Cerebellar cortex (tissue), 1 donor: ENCODE measurements at regions not wholly inside any gene's neighbourhood (a gene's known extent, or its start where the extent isn't known, plus 50 kb on each side); places are given as distances from the start of the nearest gene placed in this dataset.

Source experiments
- DNase-seq: peaks from one replicate; pipeline ENCODE4 v3.0.0-alpha.2; 2015; ENCODE audit warnings: low spot score

DNA sequence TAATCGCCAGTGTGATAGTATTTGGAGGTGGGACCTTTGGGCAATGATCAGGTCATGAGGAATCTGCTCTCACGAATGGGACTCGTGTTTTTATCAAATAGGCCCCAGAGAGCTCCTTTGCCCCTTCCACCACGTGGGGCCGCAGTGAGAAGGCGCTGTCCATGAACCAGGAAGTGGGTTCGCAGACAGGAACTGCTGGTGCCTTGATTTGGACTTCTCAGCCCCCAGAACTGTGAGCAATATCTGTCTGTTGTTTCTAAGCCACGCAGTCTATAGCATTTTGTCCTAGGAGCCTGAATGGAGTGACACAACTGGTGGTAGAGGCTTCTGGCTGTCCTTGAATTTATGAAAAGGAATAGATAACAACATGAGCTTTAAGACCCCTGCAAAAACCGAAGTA, 111.2 kb upstream of the HDAC4 start:
- no peak for DNase-seq

DNA sequence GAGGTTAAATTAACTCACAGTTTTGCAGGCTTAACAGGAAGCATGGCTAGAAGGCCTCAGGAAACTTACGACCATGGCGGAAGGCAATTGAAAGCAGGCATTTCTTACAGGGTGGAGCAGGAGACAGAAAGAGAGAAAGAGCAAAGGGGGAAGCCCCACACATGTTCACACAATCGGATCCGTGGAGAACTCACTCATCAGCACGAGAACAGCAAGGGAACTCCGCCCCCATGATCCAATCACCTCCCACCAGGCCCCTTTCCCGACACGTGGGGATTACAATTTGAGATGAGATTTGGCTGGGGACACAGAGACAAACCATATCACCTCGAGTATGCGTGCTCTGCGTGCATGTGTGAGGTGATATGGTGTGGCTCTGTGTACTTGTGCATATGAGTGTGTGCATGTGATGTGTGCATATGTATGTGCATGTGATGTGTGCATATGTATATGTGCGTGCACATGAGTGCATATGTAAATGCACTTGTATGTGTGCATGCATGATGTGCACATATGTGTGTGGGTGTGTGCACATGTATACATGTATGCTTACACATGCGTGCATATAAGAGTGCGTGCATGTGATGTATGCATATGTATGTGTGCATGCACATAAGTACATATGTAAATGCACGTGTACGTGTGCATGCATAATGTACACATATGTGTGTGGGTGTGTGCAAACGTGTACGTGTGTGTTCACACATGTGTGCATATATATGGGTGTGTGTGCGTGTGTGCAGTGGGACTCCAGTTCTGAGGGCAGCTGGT, 108.7 kb upstream of the HDAC4 start:
- DNase-seq = no peak

DNA sequence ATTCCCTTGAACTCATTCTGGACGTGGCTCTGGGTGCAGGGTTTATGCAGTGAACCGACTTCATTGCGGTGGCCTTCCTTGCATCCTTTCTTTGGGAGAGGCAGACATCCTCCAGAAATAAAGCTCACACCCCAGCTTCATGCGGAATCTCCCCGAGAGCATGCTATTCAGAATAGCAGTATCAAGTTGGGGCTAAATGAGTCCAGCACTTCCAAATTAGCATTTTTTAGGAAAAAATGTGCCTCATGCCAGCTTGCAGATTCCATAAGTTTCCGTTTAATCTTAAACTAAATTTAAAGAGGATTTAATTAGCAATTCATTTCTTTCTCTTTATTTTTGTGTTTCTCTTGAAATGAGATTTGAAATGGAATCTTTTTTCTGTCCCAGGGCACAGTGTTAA, 107.4 kb upstream of the HDAC4 start:
- DNase-seq = no peak

DNA sequence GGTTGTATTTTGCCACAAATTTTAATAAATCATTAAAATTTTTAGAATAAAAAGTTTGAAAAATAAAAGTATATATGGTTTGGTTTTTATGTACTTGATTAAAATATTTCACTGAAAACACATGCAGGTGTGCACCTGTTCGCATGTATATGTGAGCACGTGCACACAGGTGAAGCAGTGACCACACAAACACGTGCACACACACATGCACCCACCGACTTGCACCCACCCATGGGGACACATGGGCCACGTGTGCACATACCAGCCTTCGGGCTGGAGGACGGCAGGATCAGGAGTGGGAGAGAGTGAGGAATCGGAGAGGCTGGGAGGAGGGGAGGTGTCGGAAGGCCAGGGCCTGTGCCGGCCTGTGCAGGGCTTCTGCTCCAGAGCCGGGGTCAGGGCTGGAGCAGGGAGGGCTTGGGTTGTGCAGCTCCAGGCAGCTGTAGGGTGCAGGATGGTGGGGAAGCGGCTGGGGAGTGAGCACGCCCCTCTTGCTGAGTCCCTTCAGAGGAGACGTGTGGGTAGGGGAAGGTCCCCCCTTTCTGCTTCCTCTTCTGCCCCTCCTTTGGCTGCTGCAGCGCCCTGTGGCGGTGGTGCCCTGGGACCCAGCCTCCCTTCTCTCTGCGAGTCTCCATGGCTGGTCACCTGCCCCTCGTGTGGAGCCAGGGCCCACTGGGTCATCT, 106.9 kb upstream of the HDAC4 start:
- no peak for DNase-seq

DNA sequence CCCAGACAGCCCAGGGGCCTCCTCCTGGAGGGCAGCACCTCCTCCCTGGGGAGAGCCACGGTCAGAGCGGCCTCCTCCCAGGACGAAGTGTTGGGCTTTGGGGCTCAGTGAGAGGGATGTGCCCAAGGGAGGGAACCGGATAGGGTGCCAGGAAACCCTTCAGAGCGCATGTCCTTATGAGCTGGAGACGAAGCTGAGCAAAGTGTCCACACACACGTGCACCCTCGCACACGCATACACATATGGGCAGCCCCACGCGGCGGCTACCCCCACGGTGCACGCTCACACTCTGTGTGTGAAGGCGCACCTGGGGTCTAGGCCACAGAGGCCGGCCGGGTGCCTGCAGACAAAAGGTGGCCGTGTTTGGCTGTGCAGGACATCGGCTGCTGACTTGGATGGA, 106.1 kb upstream of the HDAC4 start:
- DNase-seq = no peak

DNA sequence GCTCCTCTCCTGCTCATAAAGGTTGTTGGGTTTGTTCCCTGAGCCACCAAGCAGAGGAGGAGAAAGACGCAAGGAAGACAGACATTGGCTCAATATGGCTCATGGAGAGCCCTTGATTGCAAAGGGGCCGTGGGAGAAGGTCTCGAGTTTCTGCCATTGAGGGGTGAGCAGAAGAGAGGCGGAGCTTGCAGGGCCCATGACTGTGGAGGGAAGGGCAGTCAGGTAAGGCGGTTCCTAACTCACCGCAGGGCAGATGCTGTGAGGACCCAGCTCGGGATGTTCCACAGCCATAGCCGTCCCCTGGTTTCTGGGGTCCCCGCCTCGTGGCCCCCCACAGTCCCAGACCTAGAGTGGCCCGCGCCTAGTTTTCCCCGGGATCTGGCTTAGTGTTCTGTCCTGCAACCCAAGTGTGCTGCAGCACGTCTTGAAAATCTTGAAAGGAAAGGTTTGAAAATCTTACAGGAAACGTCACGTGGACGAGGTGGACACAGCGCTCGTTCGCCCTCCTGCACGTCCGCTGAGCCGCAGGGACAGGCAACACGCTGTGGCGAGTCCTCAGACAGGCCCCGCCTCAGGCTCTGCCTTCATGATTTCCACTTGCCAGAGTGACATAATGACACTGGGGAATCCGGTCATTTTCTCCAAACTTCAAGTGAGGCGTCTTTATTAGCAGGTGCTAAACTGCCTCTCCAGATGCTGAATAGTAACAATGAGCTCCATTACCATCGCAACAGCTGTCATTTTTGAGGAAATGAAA, 105.5 kb upstream of the HDAC4 start:
- no peak for DNase-seq

DNA sequence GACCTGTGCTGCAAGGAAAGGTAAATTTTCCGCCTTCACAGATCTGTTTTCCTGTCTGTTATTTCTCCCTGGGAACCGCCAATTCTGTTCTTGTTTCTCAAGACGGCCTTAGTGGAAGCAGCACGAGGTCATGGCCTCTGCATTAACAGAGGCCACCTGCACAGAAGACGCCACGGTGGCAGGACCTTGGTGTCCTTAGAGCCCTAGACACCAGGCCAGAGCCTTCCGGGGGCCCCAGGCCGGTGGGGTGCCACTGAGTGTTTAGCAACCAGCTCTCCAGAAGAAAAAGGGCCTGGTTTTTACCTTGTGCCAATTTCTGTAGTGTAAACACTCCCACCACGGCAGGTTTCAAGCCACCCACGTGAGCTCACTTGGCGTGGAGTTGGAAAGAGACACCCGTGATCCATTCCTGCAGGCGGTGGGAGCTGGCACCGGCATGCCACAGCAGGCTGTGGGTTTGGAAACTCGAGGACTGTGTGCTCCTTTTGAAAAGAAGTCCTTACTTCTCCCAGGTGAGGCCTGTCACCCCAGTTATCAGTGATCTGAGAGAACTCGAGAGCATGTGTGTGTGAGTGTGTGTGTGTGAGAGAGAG, 103.9 kb upstream of the HDAC4 start:
- no peak for DNase-seq

DNA sequence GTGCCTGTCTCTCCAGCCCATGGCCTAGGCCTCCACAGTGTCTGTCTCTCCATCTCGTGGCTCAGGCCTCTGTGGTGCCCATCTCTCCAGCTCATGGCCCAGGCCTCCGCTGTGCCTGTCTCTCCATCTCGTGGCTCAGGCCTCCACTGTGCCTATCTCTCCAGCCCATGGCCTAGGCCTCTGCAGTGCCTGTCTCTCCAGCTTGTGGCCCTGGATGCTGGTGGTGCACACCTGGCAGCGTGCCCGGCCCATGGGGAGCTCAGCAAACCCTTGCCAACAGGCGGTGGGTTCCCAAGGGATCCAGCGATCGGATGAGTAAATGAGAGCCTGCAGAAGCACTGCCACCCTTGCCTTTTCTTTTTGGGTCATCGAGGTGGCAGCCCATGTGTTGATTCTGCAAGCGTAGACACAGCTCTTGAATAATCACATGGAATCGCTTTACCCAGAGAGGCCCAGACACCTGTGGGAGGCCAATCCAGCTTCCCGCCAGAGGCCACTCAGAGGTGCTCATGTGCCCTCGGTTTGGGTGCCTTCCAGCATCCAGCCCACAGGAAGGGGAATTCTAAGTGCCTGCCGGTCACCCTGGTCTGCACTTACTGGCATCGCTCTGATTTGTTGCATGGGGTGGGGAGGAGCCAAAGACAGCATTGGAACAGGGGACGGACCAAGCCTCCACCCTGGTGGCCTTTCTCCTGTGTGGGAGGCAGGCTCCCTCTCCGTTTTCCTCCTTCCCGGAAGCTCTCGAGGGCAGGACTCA, 101.8 kb upstream of the HDAC4 start:
- no peak for DNase-seq

DNA sequence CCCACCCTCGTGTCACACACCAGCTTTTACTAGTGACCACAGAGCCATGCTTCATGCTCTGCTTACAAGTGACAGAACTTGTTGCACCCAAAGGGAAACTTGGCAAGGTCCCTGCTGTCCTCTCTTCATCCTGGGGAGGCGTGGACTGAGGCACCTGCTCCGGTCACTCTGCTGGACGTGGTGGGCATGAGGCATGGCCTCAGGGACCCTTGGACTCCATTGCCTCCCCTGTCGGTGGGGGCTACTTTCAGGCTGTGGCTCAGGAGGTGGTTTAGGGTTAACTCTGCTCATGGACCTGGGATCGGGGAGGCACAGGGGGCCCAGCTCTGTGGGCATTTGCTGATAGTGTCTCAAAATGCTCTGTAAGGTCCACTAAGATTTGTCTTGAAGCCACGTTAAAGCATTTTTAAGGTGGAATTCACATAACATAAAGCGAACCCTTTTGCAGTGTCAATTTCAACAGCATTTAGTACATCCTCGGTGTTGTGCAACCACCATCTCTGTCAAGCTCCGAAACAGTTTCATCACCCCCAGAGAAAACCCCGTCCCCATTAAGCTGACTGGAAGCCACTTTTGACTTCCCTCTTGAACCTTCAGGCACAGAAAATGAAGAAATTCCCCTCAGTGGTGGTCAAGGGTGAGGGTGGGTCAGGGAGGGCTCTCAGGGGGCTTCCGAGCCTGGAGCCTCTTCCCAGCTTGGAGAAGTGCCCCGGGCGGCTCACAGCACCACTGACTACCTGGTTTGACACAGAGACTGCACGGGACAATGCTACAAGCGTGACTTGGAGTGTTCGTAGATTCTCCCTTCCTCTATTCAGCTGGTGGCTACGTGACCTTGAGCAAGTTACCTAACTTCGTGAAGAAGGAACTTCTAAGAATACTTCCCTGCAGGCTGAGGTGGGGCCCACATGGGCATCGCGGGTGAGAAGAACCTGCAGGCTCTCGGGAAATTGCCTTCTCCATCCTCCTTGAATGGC, 100.0 kb upstream of the HDAC4 start:
- no peak for DNase-seq

DNA sequence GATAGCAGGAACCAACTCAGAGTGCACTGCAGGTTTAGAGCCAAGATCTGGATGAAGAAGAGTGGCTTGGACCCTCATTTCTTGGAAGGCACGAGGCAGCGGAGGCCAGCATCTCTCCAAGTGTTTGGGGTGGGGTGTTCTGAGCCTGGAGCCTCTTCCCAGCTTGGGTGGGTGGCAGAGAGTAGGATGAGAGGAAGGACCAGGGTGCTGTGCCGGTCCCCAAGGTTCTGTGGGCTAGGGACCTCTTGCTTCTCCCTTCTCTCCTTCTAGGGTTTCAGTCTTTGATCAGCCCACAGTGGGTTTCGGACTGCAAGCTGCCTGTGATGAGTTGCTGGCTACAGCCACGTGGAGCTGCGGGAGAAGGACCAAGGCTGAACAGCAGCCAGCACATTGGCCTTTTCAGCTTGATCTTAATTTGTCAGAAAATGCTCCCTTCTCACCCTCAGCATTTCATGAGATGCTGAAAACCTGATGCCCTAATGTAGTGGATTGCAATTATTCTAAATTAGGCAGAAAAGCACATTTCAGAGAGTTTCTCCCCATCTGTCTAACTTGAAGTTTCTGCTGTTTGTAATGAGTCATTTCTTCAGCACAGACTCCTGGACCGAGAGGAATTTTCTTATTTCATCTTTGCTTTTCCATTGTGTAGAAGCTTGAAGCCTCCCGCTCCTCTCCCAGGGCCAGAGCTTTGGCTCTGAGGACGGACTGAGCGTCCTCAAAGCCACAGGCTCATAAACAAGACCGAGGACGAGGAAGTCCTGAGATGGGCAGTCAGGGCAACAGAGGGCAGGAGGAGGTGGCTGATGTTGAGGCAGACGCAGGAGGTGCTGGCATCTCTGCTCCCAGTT, 99.1 kb upstream of the HDAC4 start:
- DNase-seq = no peak

DNA sequence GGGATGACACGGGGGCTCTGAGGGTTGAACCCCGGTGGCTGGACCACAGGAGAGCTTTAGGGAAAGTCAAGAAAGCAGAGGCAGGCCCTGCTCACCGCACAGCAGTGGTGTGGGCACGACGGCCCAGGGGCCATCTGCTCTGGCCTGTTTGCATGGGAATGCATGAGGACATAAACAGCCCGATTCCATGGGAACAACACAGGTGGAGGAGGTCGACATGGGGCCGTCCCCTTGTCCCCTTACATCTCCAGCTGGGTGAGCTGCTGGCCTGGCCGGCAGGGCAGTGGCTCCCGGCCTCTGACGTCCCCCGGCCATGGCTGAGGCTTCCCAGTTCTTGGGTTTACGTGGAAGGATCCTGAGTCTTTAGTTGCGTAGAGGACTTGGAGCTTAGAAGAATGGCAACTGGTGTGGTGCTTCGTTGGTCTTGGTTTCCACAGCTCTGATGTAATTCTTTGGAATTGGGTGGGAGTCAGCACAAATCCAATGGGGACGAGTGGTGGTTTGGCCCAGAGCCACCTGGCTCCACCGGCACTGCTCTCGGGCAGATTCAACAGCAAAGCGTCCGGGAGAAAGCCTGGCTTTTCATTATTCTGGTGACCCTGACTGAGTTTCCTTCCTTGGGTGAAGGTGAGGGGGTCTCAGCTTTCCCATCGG, 98.3 kb upstream of the HDAC4 start:
- no peak for DNase-seq

DNA sequence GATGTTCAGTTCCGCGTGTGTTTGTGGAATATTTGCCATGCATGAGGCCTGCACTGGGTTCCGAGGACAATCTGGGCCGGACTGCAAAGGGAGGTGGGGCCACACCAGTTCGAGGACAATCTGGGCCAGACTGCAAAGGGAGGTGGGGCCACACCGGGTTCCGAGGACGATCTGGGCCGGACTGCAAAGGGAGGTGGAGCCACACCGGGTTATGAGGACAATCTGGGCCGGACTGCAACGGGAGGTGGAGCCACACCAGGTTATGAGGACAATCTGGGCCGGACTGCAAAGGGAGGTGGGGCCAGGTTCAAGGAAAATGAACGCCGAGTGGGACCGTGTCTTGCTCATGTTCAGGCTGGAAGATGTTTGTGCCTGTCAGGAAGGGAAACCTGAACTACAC, 97.8 kb upstream of the HDAC4 start:
- no peak for DNase-seq

DNA sequence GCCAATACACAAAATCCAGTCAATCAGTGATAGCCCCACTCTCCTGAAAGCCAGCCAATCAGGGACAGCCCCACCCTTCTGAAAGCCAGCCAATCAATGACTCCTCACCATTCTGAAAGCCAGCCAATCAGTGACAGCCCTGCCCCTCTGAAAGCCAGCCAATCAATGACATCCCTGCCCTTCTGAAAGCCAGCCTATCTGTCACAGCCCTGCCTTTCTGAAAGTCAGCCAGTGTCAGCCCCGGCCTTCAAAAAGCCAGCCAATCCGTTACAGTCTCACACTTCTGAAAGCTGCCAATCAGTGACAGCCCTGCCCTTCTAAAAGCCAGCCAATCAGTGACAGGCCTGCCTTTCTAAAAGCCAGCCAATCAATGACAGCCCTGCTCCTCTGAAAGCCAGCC, 95.9 kb upstream of the HDAC4 start:
- DNase-seq = no peak

DNA sequence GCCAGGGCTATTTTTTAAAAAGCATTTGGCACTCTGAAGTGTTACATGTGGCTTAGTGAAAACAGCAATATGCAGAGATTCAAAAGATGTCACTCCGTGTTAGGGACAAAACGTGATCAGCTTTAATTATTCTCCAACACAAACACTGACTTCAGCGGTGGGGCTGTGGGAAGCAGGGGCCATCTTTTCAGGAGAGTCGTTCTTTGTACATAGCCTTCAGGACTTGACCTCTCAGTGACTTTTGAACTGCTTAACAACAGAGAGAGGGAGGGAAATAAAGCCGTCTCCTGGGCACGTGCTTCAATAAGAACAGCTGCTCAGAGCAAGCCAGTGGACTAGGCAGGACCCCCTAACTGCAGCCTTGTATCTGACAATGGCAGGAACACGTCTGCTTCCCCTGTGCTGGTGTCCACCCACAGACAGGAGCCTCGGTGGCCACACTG, 95.0 kb upstream of the HDAC4 start:
- no peak for DNase-seq

DNA sequence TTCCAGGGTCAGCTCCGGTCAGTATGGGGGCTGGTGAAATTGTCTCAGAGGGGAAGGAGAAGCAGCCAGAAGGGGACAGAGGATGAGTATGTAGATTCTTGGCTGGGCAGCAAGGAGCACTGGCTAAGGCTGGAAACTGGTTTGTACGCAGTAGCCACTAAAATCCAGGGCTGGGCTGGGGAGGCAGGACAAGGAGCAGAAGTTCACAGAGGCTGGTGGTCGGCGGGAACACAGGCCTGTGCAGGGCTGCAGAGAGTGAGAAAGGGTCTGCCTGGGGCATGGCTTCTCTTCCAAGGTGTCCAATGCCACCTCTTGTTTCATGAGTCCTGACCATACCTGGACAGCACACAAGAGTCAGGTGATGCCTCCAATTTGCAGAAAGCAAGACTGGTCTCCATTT, 94.4 kb upstream of the HDAC4 start:
- DNase-seq = no peak

DNA sequence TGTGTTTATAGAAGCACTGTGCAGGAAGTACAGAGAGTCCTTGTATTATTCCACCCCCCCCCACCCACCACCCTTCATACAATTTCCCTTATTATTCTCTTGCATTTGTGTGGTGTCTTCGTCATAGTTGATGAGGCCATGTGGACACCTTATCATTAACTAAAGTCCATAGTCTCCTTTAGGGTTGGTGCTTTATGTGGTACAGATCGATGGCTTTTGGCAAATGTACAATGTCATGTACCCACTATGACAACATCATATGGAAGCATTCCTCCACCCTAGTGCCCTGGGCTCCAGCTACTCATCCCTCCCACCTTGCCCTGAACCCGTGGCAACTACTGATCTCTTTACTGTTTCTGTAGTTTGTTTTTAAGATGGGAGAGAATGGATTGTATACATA, 93.8 kb upstream of the HDAC4 start:
- DNase-seq = no peak

DNA sequence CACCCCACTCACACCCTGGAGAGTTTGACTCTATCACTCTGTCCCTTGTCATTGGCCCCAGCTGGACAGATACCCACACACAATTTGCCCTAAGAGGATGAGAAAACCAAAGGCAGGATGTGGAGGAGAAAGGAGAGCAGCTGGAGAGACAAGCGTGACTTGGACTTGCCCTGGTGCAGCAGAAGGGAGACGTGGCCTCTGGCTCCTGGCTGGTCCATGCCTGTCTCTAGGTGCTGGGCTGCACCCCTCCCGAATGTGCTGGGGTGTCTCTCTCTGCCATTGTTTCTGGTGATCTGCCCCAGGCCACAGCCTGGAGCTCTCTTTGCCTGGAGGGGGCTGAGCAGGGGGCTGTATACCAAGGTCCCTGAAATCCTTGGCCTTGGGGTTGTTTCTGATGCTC, 88.7 kb upstream of the HDAC4 start:
- DNase-seq = no peak

DNA sequence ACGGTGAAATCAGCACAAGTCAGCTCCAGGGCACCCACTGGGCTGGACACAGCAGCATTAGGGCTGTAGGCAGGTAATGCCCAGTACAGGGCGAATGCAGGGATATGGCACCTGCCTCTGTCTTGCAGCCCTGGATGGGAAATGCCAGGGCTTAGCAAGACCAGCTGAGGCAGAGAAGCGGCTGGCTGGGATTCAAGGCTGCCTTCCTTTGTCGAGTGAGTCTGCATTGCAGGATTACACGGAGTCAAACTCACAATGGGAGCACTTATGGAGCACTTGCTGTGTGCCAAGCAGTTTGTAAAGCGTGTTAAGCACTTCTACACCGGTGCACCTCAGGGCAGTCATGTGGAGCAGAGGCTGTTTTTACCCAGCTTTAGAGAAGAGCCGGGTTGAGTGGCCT, 87.3 kb upstream of the HDAC4 start:
- no peak for DNase-seq

DNA sequence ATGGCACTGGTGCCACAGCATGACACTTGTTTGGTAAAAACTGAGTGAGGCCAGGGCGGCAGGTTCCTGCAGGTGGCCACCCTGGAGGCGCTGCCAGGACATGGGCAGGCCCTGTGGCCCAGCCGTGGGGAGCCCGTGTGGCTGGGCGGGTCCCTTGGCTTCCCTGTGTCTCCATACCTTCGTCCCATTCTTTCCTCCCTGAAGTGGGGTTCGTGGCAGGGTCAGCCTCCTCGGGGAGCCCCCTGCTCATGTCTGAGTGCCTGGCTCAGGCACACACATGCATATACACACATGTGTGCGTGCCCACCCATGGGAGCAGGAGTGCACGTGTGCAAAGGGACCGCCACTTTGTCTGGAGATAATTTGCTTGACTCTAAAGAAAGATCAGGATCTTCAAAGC, 86.5 kb upstream of the HDAC4 start:
- no peak for DNase-seq
